Rectal smooth muscle tissue (tissue), 1 donor: ENCODE measurements at regions not wholly inside any gene's neighbourhood (a gene's known extent, or its start where the extent isn't known, plus 50 kb on each side); places are given as distances from the start of the nearest gene placed in this dataset.
"Not testable (repeated sequence)": the region's sequence is repeated elsewhere in the genome, so short reads cannot be mapped to it uniquely, and the experiment has no call there.

Experiments used
- H3K27ac ChIP-seq: one replicate; pipeline ENCODE4 v1.7.0; 2013; ENCODE audit warnings: low read depth, low read length, inconsistent platforms
- H3K27me3 ChIP-seq: one replicate; pipeline ENCODE4 v1.7.0; 2013; ENCODE audit warnings: low read length; ENCODE audit not compliant: control insufficient read depth, insufficient read depth
- H3K36me3 ChIP-seq: one replicate; pipeline ENCODE4 v1.7.0; 2013; ENCODE audit warnings: low read length; ENCODE audit not compliant: control insufficient read depth, insufficient read depth
- H3K4me1 ChIP-seq: one replicate; pipeline ENCODE4 v1.7.0; 2013; ENCODE audit warnings: low read length; ENCODE audit not compliant: control insufficient read depth, insufficient read depth
- H3K4me3 ChIP-seq: one replicate; pipeline ENCODE4 v1.7.0; 2013; ENCODE audit warnings: low read length
- H3K9ac ChIP-seq: one replicate; pipeline ENCODE4 v1.7.0; 2013; ENCODE audit warnings: low read length

GRCh38 chr7:153066711-153067110 lies 307.2 kb downstream of the ACTR3B start:
- Histone ChIP-seq H3K27ac (no peak overlapping the region), H3K36me3 (no peaks in the 10 kb centered on the region), H3K27me3 (no peaks in the 10 kb centered on the region), H3K4me1 (no peaks in the 10 kb centered on the region), H3K9ac (no peak overlapping the region), H3K4me3 (no peak overlapping the region)

GRCh38 chr7:153070141-153070540 lies 310.6 kb downstream of the ACTR3B start:
- H3K4me1 ChIP-seq, result no peaks in the 10 kb centered on the region
- no peaks in the 10 kb centered on the region for H3K27me3 ChIP-seq
- no peak overlapping the region for H3K4me3 ChIP-seq
- no peaks in the 10 kb centered on the region for H3K36me3 ChIP-seq
- no peak overlapping the region for H3K27ac ChIP-seq
- no peak overlapping the region for H3K9ac ChIP-seq

GRCh38 chr7:153072806-153073205 lies 313.3 kb downstream of the ACTR3B start:
- H3K36me3 ChIP-seq, result no peaks in the 10 kb centered on the region
- no peaks in the 10 kb centered on the region for H3K27me3 ChIP-seq
- no peak overlapping the region for H3K27ac ChIP-seq
- H3K9ac ChIP-seq, result no peak overlapping the region
- no peak overlapping the region for H3K4me3 ChIP-seq
- no peaks in the 10 kb centered on the region for H3K4me1 ChIP-seq

- not testable (repeated sequence) for H3K4me1 ChIP-seq, H3K9ac ChIP-seq, H3K36me3 ChIP-seq, H3K27ac ChIP-seq, H3K27me3 ChIP-seq, H3K4me3 ChIP-seq
These were observed 316.7 kb downstream of the ACTR3B start for GRCh38 chr7:153076289-153076688.

GRCh38 chr7:153081496-153081895 lies 321.9 kb downstream of the ACTR3B start:
- Histone ChIP-seq H3K27me3 (no peaks in the 10 kb centered on the region), H3K4me3 (no peak overlapping the region), H3K27ac (no peak overlapping the region), H3K36me3 (no peaks in the 10 kb centered on the region), H3K9ac (no peak overlapping the region), H3K4me1 (no peaks in the 10 kb centered on the region)

- no peaks in the 10 kb centered on the region for H3K27me3 ChIP-seq
- no peak overlapping the region for H3K27ac ChIP-seq
- no peaks in the 10 kb centered on the region for H3K4me1 ChIP-seq
- H3K36me3 ChIP-seq, result no peaks in the 10 kb centered on the region
- no peak overlapping the region for H3K4me3 ChIP-seq
- no peak overlapping the region for H3K9ac ChIP-seq
These were observed 324.7 kb downstream of the ACTR3B start for GRCh38 chr7:153084278-153084677.

- no peaks in the 10 kb centered on the region for H3K27me3 ChIP-seq
- H3K9ac ChIP-seq, result no peak overlapping the region
- no peaks in the 10 kb centered on the region for H3K4me1 ChIP-seq
- no peaks in the 10 kb centered on the region for H3K36me3 ChIP-seq
- H3K27ac ChIP-seq, result no peak overlapping the region
- no peak overlapping the region for H3K4me3 ChIP-seq
These were observed 327.9 kb downstream of the ACTR3B start for GRCh38 chr7:153087498-153087897.

GRCh38 chr7:153088601-153089000 lies 329.0 kb downstream of the ACTR3B start:
- Histone ChIP-seq H3K36me3 (no peaks in the 10 kb centered on the region), H3K4me1 (no peaks in the 10 kb centered on the region), H3K27me3 (no peaks in the 10 kb centered on the region), H3K4me3 (no peak overlapping the region), H3K9ac (no peak overlapping the region), H3K27ac (no peak overlapping the region)

- Histone ChIP-seq H3K36me3 (no peaks in the 10 kb centered on the region), H3K4me1 (no peaks in the 10 kb centered on the region), H3K27me3 (no peaks in the 10 kb centered on the region), H3K27ac (no peak overlapping the region), H3K9ac (no peak overlapping the region), H3K4me3 (no peak overlapping the region)
These were observed 330.7 kb downstream of the ACTR3B start for GRCh38 chr7:153090209-153090608.

GRCh38 chr7:153090764-153091163 lies 331.2 kb downstream of the ACTR3B start:
- Histone ChIP-seq H3K9ac (no peak overlapping the region), H3K4me3 (no peak overlapping the region), H3K27me3 (no peaks in the 10 kb centered on the region)

GRCh38 chr7:153091477-153091876 lies 331.9 kb downstream of the ACTR3B start:
- Histone ChIP-seq H3K27me3 (no peaks in the 10 kb centered on the region), H3K9ac (no peak overlapping the region), H3K27ac (no peak overlapping the region), H3K36me3 (no peaks in the 10 kb centered on the region), H3K4me1 (no peaks in the 10 kb centered on the region), H3K4me3 (no peak overlapping the region)

More at GRCh38 chr7:153090764-153091163, 331.2 kb downstream of the ACTR3B start:
- Histone ChIP-seq H3K36me3 (no peaks in the 10 kb centered on the region), H3K4me1 (no peaks in the 10 kb centered on the region), H3K27ac (no peak overlapping the region)

GRCh38 chr7:153097511-153098201 lies 338.1 kb downstream of the ACTR3B start:
- Histone ChIP-seq H3K27ac (no peak overlapping the region), H3K4me1 (no peaks in the 10 kb centered on the region), H3K36me3 (no peaks in the 10 kb centered on the region), H3K9ac (no peak overlapping the region), H3K27me3 (no peaks in the 10 kb centered on the region), H3K4me3 (no peak overlapping the region)

- no peaks in the 10 kb centered on the region for H3K27me3 ChIP-seq
- H3K9ac ChIP-seq, result no peak overlapping the region
- H3K4me1 ChIP-seq, result no peaks in the 10 kb centered on the region
- H3K4me3 ChIP-seq, result no peak overlapping the region
- H3K36me3 ChIP-seq, result no peaks in the 10 kb centered on the region
- no peak overlapping the region for H3K27ac ChIP-seq
These were observed 339.7 kb downstream of the ACTR3B start for GRCh38 chr7:153099235-153099634.
